Endothelial cell of umbilical vein (primary cell): ENCODE measurements at regions not wholly inside any gene's neighbourhood (a gene's known extent, or its start where the extent isn't known, plus 50 kb on each side); places are given as distances from the start of the nearest gene placed in this dataset.

Experiments
- BruUV-seq: library from RNA; stranded (reverse); fragments of 400-500 nt; replicated peaks from 2 replicates; lab custom pipeline; 2021; lab: Mats Ljungman, UMichigan
- CTCF ChIA-PET: fragments of 300-600, 350-600 bp; sonication (Branson Sonifier 250); formaldehyde crosslinking; loops from one replicate; lab custom pipeline; 2021; ENCODE audit warnings: antibody characterized with exemption, inconsistent platforms; lab: Charles Lee
- POLR2A ChIA-PET: fragments of 300-600, 350-600 bp; sonication (Branson Sonifier 250); formaldehyde crosslinking; loops from one replicate; lab custom pipeline; 2021; ENCODE audit warnings: antibody characterized with exemption, inconsistent platforms; lab: Charles Lee
- DNase-seq: peaks from one replicate; pipeline ENCODE4 v3.0.0-alpha.2; 2011; ENCODE audit warnings: low read depth, low spot score
- FAIRE-seq: peaks from 2 replicates; lab custom pipeline; 2011; peaks lifted over from hg19 to GRCh38; lab: Jason Lieb, UNC
- H2AFZ ChIP-seq: 2 replicates; pipeline ENCODE4 v1.6.0; 2012; ENCODE audit warnings: low read depth, low read length, control low read depth, inconsistent platforms
- H3K27ac ChIP-seq: 2 replicates; pipeline ENCODE4 v1.5.1; 2011; ENCODE audit warnings: low read depth, mild to moderate bottlenecking, control low read depth, low read length, moderate library complexity; ENCODE audit not compliant: insufficient read depth
- H3K27me3 ChIP-seq, 2 experiments: 2 replicates each; pipeline versions ENCODE4 v1.6.0 to v1.6.1; 2011; ENCODE audit warnings: low read length in 2 of 2, mixed read lengths in 1 of 2; ENCODE audit not compliant: control insufficient read depth in 2 of 2, insufficient read depth in 2 of 2
- H3K36me3 ChIP-seq, 2 experiments: 2 replicates in 1 of 2; 3 replicates in 1 of 2; pipeline ENCODE4 v1.5.1; 2011; ENCODE audit warnings: low read length in 2 of 2, mild to moderate bottlenecking in 1 of 2, moderate library complexity in 1 of 2; ENCODE audit not compliant: control insufficient read depth in 2 of 2, insufficient read depth in 2 of 2; ENCODE audit errors: extremely low read depth in 1 of 2
- H3K4me1 ChIP-seq: 3 replicates; pipeline ENCODE4 v1.5.1; 2011; ENCODE audit warnings: mild to moderate bottlenecking, low read length; ENCODE audit not compliant: control insufficient read depth, insufficient read depth; ENCODE audit errors: extremely low read depth
- H3K4me2 ChIP-seq: 2 replicates; pipeline ENCODE4 v1.6.1; 2011; ENCODE audit warnings: low read length, control low read depth, mixed read lengths; ENCODE audit not compliant: insufficient read depth
- H3K4me3 ChIP-seq, 3 experiments: fragments of 200-600 bp in 1 of 3; sonication (generic), shearing (Covaris generic) in 1 of 3; replicated peaks in 1 of 3; 2 replicates each; pipeline ENCODE4 v1.5.1; 2011 to 2016; ENCODE audit warnings: control low read depth in 3 of 3, low read length in 3 of 3, mild to moderate bottlenecking in 2 of 3, inconsistent platforms in 1 of 3, low read depth in 1 of 3, moderate library complexity in 1 of 3; ENCODE audit not compliant: insufficient read depth in 1 of 3
- H3K79me2 ChIP-seq: 2 replicates; pipeline ENCODE4 v1.6.0; 2012; ENCODE audit warnings: low read length, inconsistent platforms; ENCODE audit not compliant: control insufficient read depth, insufficient read depth
- H3K9ac ChIP-seq: replicated peaks from 2 replicates; pipeline ENCODE3; 2011; ENCODE audit warnings: low read length, control low read depth; ENCODE audit not compliant: insufficient read depth; ENCODE audit errors: extremely low read depth
- H3K9me1 ChIP-seq: replicated peaks from 3 replicates; pipeline ENCODE4 v1.6.0; 2011; ENCODE audit warnings: mild to moderate bottlenecking, low read length; ENCODE audit not compliant: control insufficient read depth, insufficient read depth; ENCODE audit errors: extremely low read depth
- H3K9me3 ChIP-seq: replicated peaks from 2 replicates; pipeline ENCODE4 v1.5.1; 2012; ENCODE audit warnings: low read length, inconsistent platforms; ENCODE audit not compliant: control insufficient read depth, insufficient read depth
- H4K20me1 ChIP-seq: replicated peaks from 2 replicates; pipeline ENCODE3; 2011; ENCODE audit warnings: mild to moderate bottlenecking, low read length; ENCODE audit not compliant: control insufficient read depth, insufficient read depth; ENCODE audit errors: extremely low read depth
- CTCF ChIP-seq, 2 donors: IDR thresholded peaks; 1 replicate in 1 of 2; 2 replicates in 1 of 2; pipeline ENCODE4 v1.5.1; 2011; ENCODE audit warnings: low read length in 2 of 2, mild to moderate bottlenecking in 2 of 2, moderate library complexity in 2 of 2, control low read depth in 1 of 2, inconsistent platforms in 1 of 2, low read depth in 1 of 2; ENCODE audit not compliant: insufficient read depth in 1 of 2; ENCODE audit errors: extremely low read depth in 1 of 2
- EZH2 ChIP-seq: IDR thresholded peaks from 2 replicates; pipeline ENCODE4 v1.6.1; 2012; ENCODE audit warnings: borderline replicate concordance, low read depth, mild to moderate bottlenecking, moderate library complexity, low read length, inconsistent platforms; ENCODE audit not compliant: severe bottlenecking
- FOS ChIP-seq: IDR thresholded peaks from 2 replicates; pipeline ENCODE4 v1.6.1; 2011; ENCODE audit warnings: mild to moderate bottlenecking, low read length, moderate library complexity, borderline replicate concordance; ENCODE audit not compliant: insufficient read depth
- GATA2 ChIP-seq: IDR thresholded peaks from 2 replicates; pipeline ENCODE4 v1.7.0; 2011; ENCODE audit warnings: low read depth, mild to moderate bottlenecking, moderate library complexity, mixed read lengths, low read length; ENCODE audit not compliant: insufficient read length, insufficient read depth
- JUN ChIP-seq: IDR thresholded peaks from 2 replicates; pipeline ENCODE4 v1.6.1; 2011; ENCODE audit warnings: borderline replicate concordance, low read depth; ENCODE audit not compliant: insufficient read length, insufficient read depth
- MYC ChIP-seq: IDR thresholded peaks from one replicate; pipeline ENCODE4 v1.6.1; 2011; ENCODE audit warnings: mild to moderate bottlenecking, low read depth, low read length
- POLR2A ChIP-seq: IDR thresholded peaks from 2 replicates; pipeline ENCODE4 v1.6.1; 2012; ENCODE audit warnings: low read depth, mild to moderate bottlenecking, control low read depth, low read length
- POLR2AphosphoS5 ChIP-seq: IDR thresholded peaks from 2 replicates; pipeline ENCODE4 v1.6.1; 2012; ENCODE audit warnings: low read depth, mild to moderate bottlenecking, control low read depth, low read length, moderate library complexity; ENCODE audit not compliant: insufficient read depth
- dilution Hi-C: fragments of 300-500 bp; cut with MboI; formaldehyde crosslinking; loops from one replicate; pipeline ENCODE4 v1.15.0; 2019; ENCODE audit warnings: low sequenced_read_pairs; ENCODE audit not compliant: extremely low pct_ligation_motif_present
- intact Hi-C: fragments of 100-400 bp; cut with micrococcal nuclease; formaldehyde crosslinking; loops from one replicate; pipeline ENCODE4 v1.10.0; 2022
- TF ChIP-seq, protein P1 (sequence below): IDR thresholded peaks from 2 replicates; pipeline ENCODE4 v1.6.1; 2011; ENCODE audit not compliant: insufficient read depth, insufficient read length

GRCh38 chr2:147559070-147559725 is 285.6 kb upstream of the ACVR2A start:
- Histone ChIP-seq H4K20me1 (no peaks in the 10 kb centered on the region), H3K9me1 (no peaks in the 10 kb centered on the region), H3K9me3 (no peaks in the 10 kb centered on the region), H3K27me3 (no peaks in the 10 kb centered on the region), H3K27ac (no peak overlapping the region), H3K36me3 (no peaks in the 10 kb centered on the region), H3K9ac (no peak overlapping the region), H3K4me1 (no peaks in the 10 kb centered on the region), H3K4me3 (no peak overlapping the region), H3K4me2 (no peak overlapping the region), H2AFZ (no peak overlapping the region), H3K79me2 (no peaks in the 10 kb centered on the region)
- no peak for DNase-seq
- dilution Hi-C loops, result no loop called here
- POLR2A ChIA-PET, result no interaction called here
- BruUV-seq, result no TSS peak
- intact Hi-C loops, result no loop called here
- FAIRE-seq, result no peak
- TF ChIP-seq POLR2AphosphoS5, result no peak
- TF ChIP-seq POLR2A, result no peak
- CTCF ChIA-PET, result no interaction called here

DNA sequence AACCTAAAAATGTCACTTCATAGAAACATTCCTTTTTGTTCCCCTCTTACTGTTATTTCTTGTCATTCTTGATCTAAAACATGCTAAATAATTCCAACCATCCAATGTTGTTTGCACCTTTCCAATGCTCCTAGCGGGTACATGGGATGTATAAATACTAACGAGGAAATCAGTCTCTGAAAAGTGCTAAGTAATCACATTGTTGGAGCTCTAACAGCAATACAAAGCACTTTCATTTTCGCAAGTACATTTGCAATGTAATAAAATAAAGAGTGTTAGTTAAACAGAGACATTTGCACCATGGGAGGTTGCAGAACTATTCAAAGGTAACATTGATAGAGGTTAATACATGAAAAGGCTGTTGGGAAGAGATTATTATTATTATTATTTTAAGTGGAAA is 286.2 kb upstream of the ACVR2A start:
- dilution Hi-C loops (no loop called here), intact Hi-C loops (no loop called here)
- Histone ChIP-seq H3K4me3 (no peak overlapping the region), H3K79me2 (no peaks in the 10 kb centered on the region), H3K4me2 (no peak overlapping the region), H3K36me3 (no peaks in the 10 kb centered on the region), H3K27me3 (no peaks in the 10 kb centered on the region), H2AFZ (no peak overlapping the region), H3K9me1 (no peaks in the 10 kb centered on the region), H4K20me1 (no peaks in the 10 kb centered on the region), H3K27ac (no peak overlapping the region), H3K4me1 (no peaks in the 10 kb centered on the region), H3K9me3 (no peaks in the 10 kb centered on the region), H3K9ac (no peak overlapping the region)
- ChIA-PET POLR2A (no interaction called here), CTCF (no interaction called here)
- no TSS peak for BruUV-seq
- no peak for FAIRE-seq
- no peak for DNase-seq
- TF ChIP-seq POLR2A (no peak), JUN (no peak), MYC (no peak), GATA2 (no peak), EZH2 (no peak), FOS (no peak), CTCF (IDR thresholded peaks at IDR 0.05; ENCODE audit: extremely low read depth in 1 of 2, insufficient read depth in 1 of 2, low read depth in 1 of 2, low read length in 2 of 2) (no peak), POLR2AphosphoS5 (no peak)
- TF ChIP-seq, protein P1, sequence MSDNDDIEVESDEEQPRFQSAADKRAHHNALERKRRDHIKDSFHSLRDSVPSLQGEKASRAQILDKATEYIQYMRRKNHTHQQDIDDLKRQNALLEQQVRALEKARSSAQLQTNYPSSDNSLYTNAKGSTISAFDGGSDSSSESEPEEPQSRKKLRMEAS, result no peak
